ENCODE measurements at regions not wholly inside any gene's neighbourhood (a gene's known extent, or its start where the extent isn't known, plus 50 kb on each side); places are given as distances from the start of the nearest gene placed in this dataset.

GRCh38 chr11:28482666-28483065, 374.5 kb downstream of the METTL15 start:
- H3K4me3 ChIP-seq: no peak overlapping the region
- no peak overlapping the region for H2AFZ ChIP-seq
- H3K9me2 ChIP-seq (ENCODE audit: insufficient read depth): no peaks in the 10 kb centered on the region
- H3K9me3 ChIP-seq (ENCODE audit: low read depth): no peaks in the 10 kb centered on the region
- no peak for DNase-seq
- in situ Hi-C loops (cut with MboI): no loop called here
- no peaks in the 10 kb centered on the region for H4K20me1 ChIP-seq (ENCODE audit: insufficient read depth)
- no peak overlapping the region for H3K27ac ChIP-seq
- TF ChIP-seq EZH2phosphoT487 (IDR thresholded peaks at IDR 0.05; ENCODE audit: insufficient read depth, low read depth) (no peak), EZH2 (IDR thresholded peaks at IDR 0.05; ENCODE audit: insufficient read depth, poor library complexity, severe bottlenecking) (no peak)
- H3K4me1 ChIP-seq (ENCODE audit: insufficient read depth): no peaks in the 10 kb centered on the region
- no peaks in the 10 kb centered on the region for H3F3A ChIP-seq (ENCODE audit: insufficient read depth)
- WGBS, 2 experiments (ENCODE audit: low coverage in 1 of 2, low lambda C conversion rate in 2 of 2, missing lambda C conversion rate in 2 of 2): 91 to 97% methylated on average over 2 of the region's 2 CpGs
- no peaks in the 10 kb centered on the region for H3K27me3 ChIP-seq (replicated peaks; ENCODE audit: insufficient read depth)
- no peak overlapping the region for H3K4me2 ChIP-seq (ENCODE audit: unreplicated experiment)
- no peaks in the 10 kb centered on the region for H3K79me2 ChIP-seq (ENCODE audit: insufficient read depth)
- no peaks in the 10 kb centered on the region for H3K36me3 ChIP-seq (ENCODE audit: low read depth)
- no peak overlapping the region for H3K9ac ChIP-seq

GRCh38 chr11:28481616-28482480, 373.7 kb downstream of the METTL15 start:
- H2AFZ ChIP-seq: no peak overlapping the region
- H3K27me3 ChIP-seq (replicated peaks; ENCODE audit: insufficient read depth): no peaks in the 10 kb centered on the region
- no peaks in the 10 kb centered on the region for H3K9me3 ChIP-seq (ENCODE audit: low read depth)
- TF ChIP-seq EZH2 (IDR thresholded peaks at IDR 0.05; ENCODE audit: insufficient read depth, poor library complexity, severe bottlenecking) (no peak), EZH2phosphoT487 (IDR thresholded peaks at IDR 0.05; ENCODE audit: insufficient read depth, low read depth) (no peak)
- WGBS, 2 experiments (ENCODE audit: low coverage in 1 of 2, low lambda C conversion rate in 2 of 2, missing lambda C conversion rate in 2 of 2): 20 to 22% methylated on average over 7 of the region's 7 CpGs
- no peaks in the 10 kb centered on the region for H3F3A ChIP-seq (ENCODE audit: insufficient read depth)
- H3K4me3 ChIP-seq: no peak overlapping the region
- H3K4me1 ChIP-seq (ENCODE audit: insufficient read depth): no peaks in the 10 kb centered on the region
- H4K20me1 ChIP-seq (ENCODE audit: insufficient read depth): no peaks in the 10 kb centered on the region
- no peaks in the 10 kb centered on the region for H3K79me2 ChIP-seq (ENCODE audit: insufficient read depth)
- no peaks in the 10 kb centered on the region for H3K9me2 ChIP-seq (ENCODE audit: insufficient read depth)
- no peak overlapping the region for H3K4me2 ChIP-seq (ENCODE audit: unreplicated experiment)
- H3K9ac ChIP-seq: no peak overlapping the region
- in situ Hi-C loops (cut with MboI): no loop called here
- no peaks in the 10 kb centered on the region for H3K36me3 ChIP-seq (ENCODE audit: low read depth)
- H3K27ac ChIP-seq: no peak overlapping the region
- DNase-seq: no peak

DNA sequence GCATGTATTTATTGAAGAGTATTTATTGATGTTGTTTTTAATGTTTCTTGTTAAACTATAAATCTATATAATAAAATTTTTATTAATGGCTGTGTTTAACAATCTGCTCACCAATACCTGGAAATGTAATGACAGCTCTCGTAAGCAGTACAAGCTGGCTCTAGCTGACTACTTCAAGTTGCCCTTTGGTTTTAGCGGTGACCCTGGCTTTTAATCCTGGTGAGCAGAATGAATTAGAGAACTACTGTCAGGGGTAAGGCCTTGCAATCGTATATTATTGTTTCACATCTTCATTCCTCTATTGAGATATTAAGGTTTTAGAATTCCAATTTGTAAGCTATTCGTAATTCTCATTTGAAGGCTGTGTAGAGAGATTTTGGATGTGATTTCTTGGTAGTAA, 372.2 kb downstream of the METTL15 start:
- TF ChIP-seq EZH2 (IDR thresholded peaks at IDR 0.05; ENCODE audit: insufficient read depth, poor library complexity, severe bottlenecking) (no peak), EZH2phosphoT487 (IDR thresholded peaks at IDR 0.05; ENCODE audit: insufficient read depth, low read depth) (no peak)
- H3K36me3 ChIP-seq (ENCODE audit: low read depth): no peaks in the 10 kb centered on the region
- no peak overlapping the region for H3K4me2 ChIP-seq (ENCODE audit: unreplicated experiment)
- no peaks in the 10 kb centered on the region for H3K9me3 ChIP-seq (ENCODE audit: low read depth)
- no peaks in the 10 kb centered on the region for H3K79me2 ChIP-seq (ENCODE audit: insufficient read depth)
- no peak overlapping the region for H3K27ac ChIP-seq
- no peaks in the 10 kb centered on the region for H3K4me1 ChIP-seq (ENCODE audit: insufficient read depth)
- no peak for DNase-seq
- H3K4me3 ChIP-seq: no peak overlapping the region
- no peaks in the 10 kb centered on the region for H3K9me2 ChIP-seq (ENCODE audit: insufficient read depth)
- no peaks in the 10 kb centered on the region for H3F3A ChIP-seq (ENCODE audit: insufficient read depth)
- in situ Hi-C loops (cut with MboI): no loop called here
- no peak overlapping the region for H2AFZ ChIP-seq
- no peaks in the 10 kb centered on the region for H3K27me3 ChIP-seq (replicated peaks; ENCODE audit: insufficient read depth)
- WGBS, 2 experiments (ENCODE audit: low coverage in 1 of 2, low lambda C conversion rate in 2 of 2, missing lambda C conversion rate in 2 of 2): 73% methylated on average over 4 of the region's 4 CpGs
- H3K9ac ChIP-seq: no peak overlapping the region
- H4K20me1 ChIP-seq (ENCODE audit: insufficient read depth): no peaks in the 10 kb centered on the region

DNA sequence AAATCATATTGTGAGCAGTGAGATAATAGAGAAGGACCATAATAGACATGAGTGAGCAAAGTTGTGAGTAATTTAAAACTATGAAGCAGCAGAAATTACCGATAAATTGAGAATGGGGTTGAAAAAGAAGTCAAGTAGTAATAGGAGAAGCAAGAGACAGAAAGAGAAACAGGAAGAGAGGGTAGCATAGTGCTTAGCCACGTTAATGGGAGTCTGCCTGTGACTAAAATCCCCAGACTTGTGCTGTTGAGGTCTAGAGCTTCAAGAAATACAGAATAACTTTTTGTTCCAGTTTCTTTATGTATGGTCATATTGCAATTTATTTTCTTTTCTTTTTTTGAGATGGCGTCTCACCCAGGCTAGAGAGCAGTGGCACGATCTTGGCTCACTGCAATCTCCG, 368.7 kb downstream of the METTL15 start:
- 64 to 74% methylated on average over 5 of the region's 5 CpGs for WGBS, 2 experiments (ENCODE audit: low coverage in 1 of 2, low lambda C conversion rate in 2 of 2, missing lambda C conversion rate in 2 of 2)
- Histone ChIP-seq H3F3A (ENCODE audit: insufficient read depth) (no peaks in the 10 kb centered on the region), H4K20me1 (ENCODE audit: insufficient read depth) (no peaks in the 10 kb centered on the region), H3K27me3 (replicated peaks; ENCODE audit: insufficient read depth) (no peaks in the 10 kb centered on the region), H3K4me1 (ENCODE audit: insufficient read depth) (no peaks in the 10 kb centered on the region), H3K27ac (no peak overlapping the region), H3K79me2 (ENCODE audit: insufficient read depth) (no peaks in the 10 kb centered on the region), H2AFZ (no peak overlapping the region), H3K9me2 (ENCODE audit: insufficient read depth) (no peaks in the 10 kb centered on the region), H3K4me2 (ENCODE audit: unreplicated experiment) (no peak overlapping the region), H3K4me3 (no peak overlapping the region), H3K36me3 (ENCODE audit: low read depth) (no peaks in the 10 kb centered on the region), H3K9me3 (ENCODE audit: low read depth) (no peaks in the 10 kb centered on the region), H3K9ac (no peak overlapping the region)
- in situ Hi-C loops (cut with MboI): no loop called here
- no peak for DNase-seq
- TF ChIP-seq EZH2 (IDR thresholded peaks at IDR 0.05; ENCODE audit: insufficient read depth, poor library complexity, severe bottlenecking): no peak
- no peak for TF ChIP-seq EZH2phosphoT487 (IDR thresholded peaks at IDR 0.05; ENCODE audit: insufficient read depth, low read depth)
